Muscle layer of duodenum (tissue), 2 donors: ENCODE measurements at regions not wholly inside any gene's neighbourhood (a gene's known extent, or its start where the extent isn't known, plus 50 kb on each side); places are given as distances from the start of the nearest gene placed in this dataset.

Source experiments
- H3K27ac ChIP-seq: one replicate; pipeline ENCODE4 v1.7.0; 2013; ENCODE audit warnings: mild to moderate bottlenecking, low read length
- H3K27me3 ChIP-seq: one replicate; pipeline ENCODE4 v1.7.0; 2013; ENCODE audit warnings: low read depth, mild to moderate bottlenecking, control low read depth, low read length
- H3K36me3 ChIP-seq, 2 donors: one replicate each; pipeline ENCODE4 v1.7.0; 2013; ENCODE audit warnings: low read length in 2 of 2, control low read depth in 1 of 2, mild to moderate bottlenecking in 1 of 2; ENCODE audit not compliant: insufficient read depth in 2 of 2, control insufficient read depth in 1 of 2
- H3K4me1 ChIP-seq, 2 donors: one replicate each; pipeline ENCODE4 v1.7.0; 2013; ENCODE audit warnings: low read length in 2 of 2, mild to moderate bottlenecking in 2 of 2, control low read depth in 1 of 2, moderate library complexity in 1 of 2; ENCODE audit not compliant: insufficient read depth in 2 of 2, control insufficient read depth in 1 of 2
- H3K4me3 ChIP-seq, 2 donors: one replicate each; pipeline ENCODE4 v1.7.0; 2013; ENCODE audit warnings: low read length in 2 of 2, low read depth in 1 of 2, mild to moderate bottlenecking in 1 of 2
- H3K9me3 ChIP-seq, 2 donors: one replicate each; pipeline ENCODE4 v1.7.0; 2013; ENCODE audit warnings: low read length in 2 of 2, control low read depth in 1 of 2, mild to moderate bottlenecking in 1 of 2; ENCODE audit not compliant: control insufficient read depth in 1 of 2
- donor health status: healthy.

DNA sequence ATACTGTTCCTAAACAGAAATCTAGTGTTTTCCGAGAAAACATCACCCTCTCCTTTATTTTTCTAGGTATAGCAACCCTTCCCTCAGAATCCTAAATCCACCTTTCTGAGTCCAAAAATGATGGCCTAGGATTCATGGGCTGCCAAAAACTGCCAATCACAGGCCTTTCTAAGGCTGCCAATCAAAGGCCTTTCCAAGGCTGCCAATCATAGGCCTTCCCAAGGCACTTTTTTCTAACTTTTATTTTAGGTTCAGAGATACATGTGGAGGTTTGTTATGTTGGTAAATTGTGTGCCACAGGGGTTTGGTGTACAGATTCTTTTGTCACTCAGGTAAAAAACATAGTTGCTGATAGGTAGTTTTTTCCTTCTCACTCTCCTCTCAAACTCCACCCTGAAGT is 673.7 kb downstream of the FAT4 start:
- no peaks in the 10 kb centered on the region for H3K27me3 ChIP-seq
- H3K36me3 ChIP-seq = no peaks in the 10 kb centered on the region
- H3K9me3 ChIP-seq = no peaks in the 10 kb centered on the region
- peaks cover 0 to 13% of the 10 kb centered on the region in 2 donors for H3K4me1 ChIP-seq
- no peak overlapping the region for H3K4me3 ChIP-seq
- no peak overlapping the region for H3K27ac ChIP-seq

DNA sequence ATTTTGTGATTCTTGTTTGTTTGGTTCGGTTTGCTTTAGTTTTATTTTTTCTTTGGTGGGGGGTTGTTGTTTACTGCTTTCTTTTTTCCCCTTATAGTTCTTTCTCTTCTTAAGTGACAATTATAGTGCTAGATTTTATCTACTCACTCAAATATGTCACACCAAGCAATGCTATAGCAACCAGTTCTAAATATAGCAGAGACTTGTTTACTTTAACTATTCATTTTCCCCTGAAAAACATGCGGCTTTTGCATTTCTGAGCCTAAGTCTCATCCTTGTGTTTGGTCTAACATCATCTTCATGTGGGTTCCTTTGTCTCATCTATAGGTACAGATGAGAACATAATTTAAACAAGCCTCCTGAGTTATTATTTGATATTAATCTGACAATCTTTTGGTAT is 676.6 kb downstream of the FAT4 start:
- H3K9me3 ChIP-seq = no peaks in the 10 kb centered on the region
- H3K4me3 ChIP-seq = no peak overlapping the region
- H3K36me3 ChIP-seq = no peaks in the 10 kb centered on the region
- no peaks in the 10 kb centered on the region for H3K27me3 ChIP-seq
- peaks cover 0 to 27% of the 10 kb centered on the region in 2 donors for H3K4me1 ChIP-seq
- no peak overlapping the region for H3K27ac ChIP-seq

DNA sequence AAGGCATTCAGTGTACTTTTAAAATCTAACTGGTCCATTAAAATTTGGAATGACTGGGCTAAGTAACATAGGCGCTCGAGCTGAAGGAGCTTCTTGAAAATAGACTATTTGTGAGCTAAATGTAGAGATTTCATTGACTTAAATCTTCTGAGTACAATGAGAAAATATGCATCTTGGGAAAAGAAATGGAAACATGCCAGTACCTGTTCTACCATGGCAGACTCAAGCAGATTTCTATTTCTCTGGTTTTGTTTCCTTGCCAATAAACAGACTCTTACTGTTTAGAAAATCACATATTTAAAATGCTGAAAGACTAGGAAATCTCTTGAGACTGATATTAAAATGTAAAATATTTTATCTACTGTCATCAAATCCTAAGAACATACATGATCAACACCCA is 678.1 kb downstream of the FAT4 start:
- Histone ChIP-seq H3K27me3 (no peaks in the 10 kb centered on the region), H3K9me3 (no peaks in the 10 kb centered on the region), H3K36me3 (no peaks in the 10 kb centered on the region), H3K27ac (no peak overlapping the region), H3K4me3 (no peak overlapping the region), H3K4me1 (peaks cover 5 to 33% of the 10 kb centered on the region in 2 donors)

DNA sequence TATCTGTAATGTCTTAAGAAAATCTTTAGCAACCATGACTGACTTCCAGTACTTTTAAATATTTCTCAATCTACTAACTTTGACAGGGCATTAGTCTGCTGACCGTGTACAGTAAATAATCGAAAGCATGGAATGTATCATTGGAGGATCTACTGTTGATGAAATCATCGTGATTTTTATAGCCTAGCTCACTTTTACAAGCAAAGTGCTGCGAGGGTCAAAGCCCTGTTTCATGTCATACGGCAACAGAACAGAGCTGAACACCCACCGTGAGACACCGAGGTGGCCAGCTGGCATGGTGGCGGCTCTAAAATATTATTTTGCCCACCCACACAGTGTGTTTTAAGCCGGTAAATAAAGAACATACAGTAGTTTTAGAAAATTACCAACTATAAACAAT is 679.3 kb downstream of the FAT4 start:
- H3K27me3 ChIP-seq = no peaks in the 10 kb centered on the region
- H3K27ac ChIP-seq = no peak overlapping the region
- no peaks in the 10 kb centered on the region for H3K36me3 ChIP-seq
- no peaks in the 10 kb centered on the region for H3K9me3 ChIP-seq
- no peak overlapping the region for H3K4me3 ChIP-seq
- peaks cover 5 to 33% of the 10 kb centered on the region in 2 donors for H3K4me1 ChIP-seq

DNA sequence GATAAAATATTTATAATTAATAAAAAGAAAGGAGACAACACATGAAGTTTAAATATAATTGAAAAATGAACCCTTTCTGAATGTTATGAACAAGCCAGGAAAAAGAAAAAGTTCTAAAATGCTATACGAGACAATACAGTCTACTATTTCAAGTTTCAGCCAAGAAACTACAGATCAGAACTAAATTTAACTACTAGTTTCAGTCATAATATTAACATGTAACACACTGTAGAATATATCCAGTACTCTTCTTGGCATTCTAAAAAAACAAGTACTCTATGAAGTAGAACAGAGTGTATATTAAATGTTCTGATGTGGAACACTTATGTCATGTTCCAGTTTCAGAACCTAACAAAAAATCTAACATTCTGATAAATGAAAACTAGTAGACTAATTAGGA is 679.7 kb downstream of the FAT4 start:
- peaks cover 5 to 33% of the 10 kb centered on the region in 2 donors for H3K4me1 ChIP-seq
- H3K36me3 ChIP-seq = no peaks in the 10 kb centered on the region
- H3K27ac ChIP-seq = no peak overlapping the region
- no peak overlapping the region for H3K4me3 ChIP-seq
- no peaks in the 10 kb centered on the region for H3K9me3 ChIP-seq
- H3K27me3 ChIP-seq = no peaks in the 10 kb centered on the region

DNA sequence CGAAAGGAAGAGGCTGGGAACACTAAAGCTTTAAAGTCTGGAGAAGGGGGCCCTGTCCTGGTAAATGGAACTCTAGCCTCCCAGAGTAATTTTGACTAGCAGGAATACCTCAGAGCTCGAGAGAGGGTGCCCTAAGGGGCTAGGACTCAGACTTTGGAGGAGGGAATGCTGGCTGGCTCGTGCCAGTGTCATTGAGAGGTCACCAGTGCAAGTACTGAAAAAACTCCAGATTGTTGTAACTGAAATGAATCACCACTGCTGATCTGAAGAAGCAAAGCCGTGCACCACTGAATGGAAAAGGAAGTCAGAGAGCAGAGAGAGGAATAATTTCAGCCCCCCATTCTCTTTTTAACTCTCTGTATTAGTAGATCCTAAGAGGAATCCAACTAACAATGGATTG is 690.2 kb downstream of the FAT4 start:
- Histone ChIP-seq H3K27me3 (no peaks in the 10 kb centered on the region), H3K4me1 (no peaks in the 10 kb centered on the region), H3K4me3 (no peak overlapping the region), H3K27ac (no peak overlapping the region), H3K36me3 (no peaks in the 10 kb centered on the region), H3K9me3 (peaks cover 0 to under 1% of the 10 kb centered on the region in 2 donors)

DNA sequence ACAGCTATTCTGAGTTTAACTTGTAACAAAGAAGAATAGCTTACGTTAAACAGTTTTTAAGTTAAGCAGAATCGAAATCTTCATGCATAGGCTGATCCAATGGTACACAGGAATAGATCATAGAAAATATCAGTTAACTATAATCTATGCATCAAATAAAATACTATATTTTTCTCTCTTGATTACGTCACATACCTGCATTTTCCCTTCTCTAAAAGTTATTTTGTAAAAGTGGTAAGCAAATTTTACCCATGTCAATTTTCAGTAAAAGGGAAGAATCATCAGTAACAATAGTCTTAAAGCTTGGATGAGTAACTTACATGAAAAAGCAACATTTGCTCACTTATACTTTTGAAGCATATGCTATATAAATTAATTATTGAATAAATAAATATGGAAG is 692.4 kb downstream of the FAT4 start:
- no peak overlapping the region for H3K4me3 ChIP-seq
- H3K9me3 ChIP-seq = peaks cover 0 to 10% of the 10 kb centered on the region in 2 donors
- H3K36me3 ChIP-seq = no peaks in the 10 kb centered on the region
- no peaks in the 10 kb centered on the region for H3K4me1 ChIP-seq
- no peak overlapping the region for H3K27ac ChIP-seq
- no peaks in the 10 kb centered on the region for H3K27me3 ChIP-seq

DNA sequence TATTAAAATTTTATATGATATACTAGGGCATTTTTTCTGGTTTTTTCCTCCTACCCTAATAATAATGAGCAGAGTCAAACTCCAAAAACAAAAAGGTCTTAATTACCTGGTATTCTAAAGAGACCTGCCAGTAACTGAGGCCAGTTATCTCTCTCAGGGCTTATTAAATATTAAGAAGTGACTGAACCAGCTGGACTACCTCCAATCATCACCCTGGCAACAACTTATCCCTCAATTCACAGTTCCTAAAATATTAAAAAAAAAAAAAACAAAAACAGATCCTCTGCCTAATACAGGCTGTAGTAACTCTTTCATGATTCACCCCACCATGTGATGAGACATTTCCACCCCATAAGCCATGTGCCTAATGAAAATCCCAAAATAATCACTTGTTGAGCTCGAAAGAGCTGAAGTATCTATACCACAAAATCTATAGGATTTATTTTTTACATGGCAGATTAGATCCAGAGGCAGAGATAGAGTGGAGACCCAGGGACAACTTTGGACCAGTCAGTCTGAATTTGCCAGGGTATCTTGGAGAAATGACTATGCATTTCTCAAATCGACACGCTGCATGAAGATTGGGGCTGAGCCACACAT is 698.0 kb downstream of the FAT4 start:
- peaks cover 0 to 10% of the 10 kb centered on the region in 2 donors for H3K9me3 ChIP-seq
- no peaks in the 10 kb centered on the region for H3K27me3 ChIP-seq
- H3K4me1 ChIP-seq = no peaks in the 10 kb centered on the region
- no peak overlapping the region for H3K27ac ChIP-seq
- no peak overlapping the region for H3K4me3 ChIP-seq
- no peaks in the 10 kb centered on the region for H3K36me3 ChIP-seq

DNA sequence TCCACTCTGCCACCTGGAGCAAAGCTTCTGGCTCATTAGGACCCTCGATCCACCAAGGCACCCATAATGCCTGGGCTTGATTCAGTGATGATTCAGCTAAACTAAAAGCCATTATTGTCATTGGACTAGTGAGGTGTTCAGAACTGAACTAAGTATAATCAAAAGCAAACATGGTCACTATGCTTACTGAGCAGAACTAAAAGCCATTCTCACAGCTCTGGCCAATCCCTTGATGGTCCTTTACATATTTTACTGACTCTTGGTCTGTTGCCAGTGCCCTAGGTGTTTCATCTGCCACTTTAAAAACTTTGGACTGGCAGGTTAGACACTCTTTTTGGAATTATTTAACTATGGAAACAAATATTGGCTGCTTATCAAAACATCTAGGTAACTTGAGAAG is 703.5 kb downstream of the FAT4 start:
- H3K9me3 ChIP-seq = no peaks in the 10 kb centered on the region
- no peaks in the 10 kb centered on the region for H3K36me3 ChIP-seq
- no peaks in the 10 kb centered on the region for H3K27me3 ChIP-seq
- H3K4me1 ChIP-seq = no peaks in the 10 kb centered on the region
- no peak overlapping the region for H3K4me3 ChIP-seq
- no peak overlapping the region for H3K27ac ChIP-seq

DNA sequence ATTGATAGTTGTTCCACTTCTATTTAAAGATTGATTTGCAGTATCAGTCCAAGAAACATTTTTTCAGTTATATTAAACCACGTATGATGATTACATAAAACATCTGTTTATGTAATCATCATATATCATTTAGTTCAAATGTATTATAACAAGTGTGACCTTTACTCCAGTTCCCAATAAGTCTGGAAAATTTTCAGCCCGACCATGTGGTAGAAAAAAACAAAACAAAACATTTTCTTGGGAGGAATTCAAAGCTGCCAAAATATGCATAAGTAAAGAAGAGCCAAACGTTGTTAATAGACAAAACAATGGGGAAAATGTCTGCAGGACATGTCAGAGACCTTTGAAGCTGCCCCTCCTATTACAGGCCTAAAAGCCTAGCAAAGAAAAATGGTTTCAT is 709.1 kb downstream of the FAT4 start:
- Histone ChIP-seq H3K36me3 (no peaks in the 10 kb centered on the region), H3K27me3 (no peaks in the 10 kb centered on the region), H3K4me3 (no peak overlapping the region), H3K27ac (no peak overlapping the region), H3K9me3 (no peaks in the 10 kb centered on the region), H3K4me1 (no peaks in the 10 kb centered on the region)

DNA sequence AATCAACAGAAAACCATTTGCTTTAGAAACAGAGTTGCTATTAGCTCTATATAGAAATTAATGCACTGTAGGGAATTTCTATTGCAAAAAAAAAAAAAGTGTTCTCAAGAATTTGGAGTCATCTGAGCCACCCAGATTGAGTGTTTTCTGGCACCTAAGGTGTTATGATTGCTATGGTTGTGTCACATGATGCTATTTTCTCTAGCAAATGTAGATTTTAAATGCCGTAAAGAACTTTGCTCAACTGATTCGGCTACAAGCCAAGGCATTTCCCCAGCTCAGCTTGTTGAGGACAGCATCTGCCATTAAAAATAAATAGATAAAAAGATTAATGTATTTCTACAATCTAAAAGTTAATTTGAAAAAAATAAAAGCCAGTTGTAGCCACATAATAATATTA is 712.8 kb downstream of the FAT4 start:
- Histone ChIP-seq H3K27ac (no peak overlapping the region), H3K9me3 (peaks cover 0 to 5% of the 10 kb centered on the region in 2 donors), H3K4me1 (no peaks in the 10 kb centered on the region), H3K4me3 (no peak overlapping the region), H3K36me3 (no peaks in the 10 kb centered on the region), H3K27me3 (no peaks in the 10 kb centered on the region)

DNA sequence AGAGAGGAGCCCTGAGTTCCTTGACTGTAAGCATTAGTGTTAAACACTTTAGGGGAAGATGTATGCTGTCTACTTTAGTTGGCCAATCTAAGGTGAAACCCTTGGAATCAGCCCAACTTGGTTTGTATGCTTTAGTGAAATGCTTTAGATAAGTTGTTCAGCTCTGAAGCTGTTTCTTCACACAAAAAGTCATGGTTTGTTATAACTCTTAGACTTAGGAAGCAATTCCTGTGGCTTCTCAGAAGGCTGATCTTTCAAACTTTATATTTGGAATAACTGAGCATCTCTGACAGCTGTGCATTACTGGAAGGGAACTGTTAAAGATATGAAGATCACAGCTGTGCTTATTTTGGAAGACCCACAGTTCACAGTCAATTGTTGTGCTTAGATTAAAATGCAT is 714.1 kb downstream of the FAT4 start:
- Histone ChIP-seq H3K9me3 (peaks cover 0 to 5% of the 10 kb centered on the region in 2 donors), H3K27ac (no peak overlapping the region), H3K4me3 (no peak overlapping the region), H3K27me3 (no peaks in the 10 kb centered on the region), H3K36me3 (no peaks in the 10 kb centered on the region), H3K4me1 (no peaks in the 10 kb centered on the region)
